ENCODE measurements at regions not wholly inside any gene's neighbourhood (a gene's known extent, or its start where the extent isn't known, plus 50 kb on each side); places are given as distances from the start of the nearest gene placed in this dataset.

DNA sequence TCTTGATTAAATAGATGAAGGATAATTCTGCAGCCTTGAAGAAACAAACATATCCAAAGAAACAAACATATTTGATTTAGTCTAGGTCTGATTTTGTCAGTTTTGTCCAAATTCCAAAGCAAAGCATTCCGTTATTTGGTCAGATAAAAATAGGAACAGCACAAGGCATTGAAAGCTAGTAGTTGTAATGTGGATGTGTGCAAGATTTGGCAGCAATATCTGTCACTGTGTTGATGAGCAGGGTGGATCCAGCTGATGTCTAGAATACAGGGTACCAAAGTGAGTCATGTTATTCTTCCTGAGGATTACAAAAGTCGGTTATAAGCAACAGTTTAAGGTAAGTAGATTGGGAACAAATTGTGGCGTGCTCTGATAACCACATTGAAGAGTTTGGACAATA lies 69.3 kb upstream of the PLPPR1 start:
- no peak for DNase-seq
